ENCODE measurements at regions not wholly inside any gene's neighbourhood (a gene's known extent, or its start where the extent isn't known, plus 50 kb on each side); places are given as distances from the start of the nearest gene placed in this dataset.

GRCh38 chr7:35359423-35359822 is 105.5 kb upstream of the TBX20 start:
- DNase-seq (ENCODE audit: extremely low spot score): no peak
- TF ChIP-seq BHLHE40 (IDR thresholded peaks at IDR 0.05; ENCODE audit: borderline replicate concordance) (no peak), ELF4 (IDR thresholded peaks at IDR 0.05) (no peak), ZNF384 (IDR thresholded peaks at IDR 0.05) (no peak), ARNT (IDR thresholded peaks at IDR 0.05) (no peak), TARDBP (IDR thresholded peaks at IDR 0.05) (no peak), HDGF (IDR thresholded peaks at IDR 0.05; ENCODE audit: borderline replicate concordance) (no peak), SUZ12 (IDR thresholded peaks at IDR 0.05) (no peak), CTBP1 (IDR thresholded peaks at IDR 0.05; ENCODE audit: borderline replicate concordance) (no peak), FOXA1 (IDR thresholded peaks at IDR 0.05) (no peak), L3MBTL2 (conservative IDR thresholded peaks at IDR 0.05) (no peak), NFRKB (IDR thresholded peaks at IDR 0.05) (no peak), FOXK2 (IDR thresholded peaks at IDR 0.05) (no peak), LEF1 (IDR thresholded peaks at IDR 0.05; ENCODE audit: borderline replicate concordance) (no peak), SP1 (IDR thresholded peaks at IDR 0.05) (no peak), PKNOX1 (IDR thresholded peaks at IDR 0.05) (no peak), FOXM1 (IDR thresholded peaks at IDR 0.05; ENCODE audit: borderline replicate concordance) (no peak)
- ChIA-PET CTCF (no interaction called here), POLR2A (no interaction called here)

- POLR2A ChIA-PET: no interaction called here
- DNase-seq (ENCODE audit: extremely low spot score): no peak
- TF ChIP-seq HDGF (IDR thresholded peaks at IDR 0.05; ENCODE audit: borderline replicate concordance) (no peak), ZNF384 (IDR thresholded peaks at IDR 0.05) (no peak), BHLHE40 (IDR thresholded peaks at IDR 0.05; ENCODE audit: borderline replicate concordance) (no peak), NFRKB (IDR thresholded peaks at IDR 0.05) (no peak), FOXM1 (IDR thresholded peaks at IDR 0.05; ENCODE audit: borderline replicate concordance) (no peak), SP1 (IDR thresholded peaks at IDR 0.05) (no peak), CTBP1 (IDR thresholded peaks at IDR 0.05; ENCODE audit: borderline replicate concordance) (no peak), SUZ12 (IDR thresholded peaks at IDR 0.05) (no peak), ELF4 (IDR thresholded peaks at IDR 0.05) (no peak), ARNT (IDR thresholded peaks at IDR 0.05) (no peak), L3MBTL2 (conservative IDR thresholded peaks at IDR 0.05) (no peak), FOXA1 (IDR thresholded peaks at IDR 0.05) (no peak)
- CTCF ChIA-PET: no interaction called here
Observed at GRCh38 chr7:35356495-35356894, 102.6 kb upstream of the TBX20 start.

- ChIA-PET CTCF (no interaction called here), POLR2A (no interaction called here)
- TF ChIP-seq FOXK2 (IDR thresholded peaks at IDR 0.05) (no peak), ARNT (IDR thresholded peaks at IDR 0.05) (no peak), CTBP1 (IDR thresholded peaks at IDR 0.05; ENCODE audit: borderline replicate concordance) (no peak), FOXA1 (IDR thresholded peaks at IDR 0.05) (no peak), SP1 (IDR thresholded peaks at IDR 0.05) (no peak), NFRKB (IDR thresholded peaks at IDR 0.05) (no peak), BHLHE40 (IDR thresholded peaks at IDR 0.05; ENCODE audit: borderline replicate concordance) (no peak), TARDBP (IDR thresholded peaks at IDR 0.05) (no peak), LEF1 (IDR thresholded peaks at IDR 0.05; ENCODE audit: borderline replicate concordance) (no peak), PKNOX1 (IDR thresholded peaks at IDR 0.05) (no peak), L3MBTL2 (conservative IDR thresholded peaks at IDR 0.05) (no peak), SUZ12 (IDR thresholded peaks at IDR 0.05) (no peak)
- DNase-seq (ENCODE audit: extremely low spot score): no peak
Observed at GRCh38 chr7:35355911-35356310, 102.0 kb upstream of the TBX20 start.

- DNase-seq (ENCODE audit: extremely low spot score): no peak
- CTCF ChIA-PET: no interaction called here
- TF ChIP-seq FOXM1 (IDR thresholded peaks at IDR 0.05; ENCODE audit: borderline replicate concordance) (no peak), TARDBP (IDR thresholded peaks at IDR 0.05) (no peak), ARNT (IDR thresholded peaks at IDR 0.05) (no peak), ZNF384 (IDR thresholded peaks at IDR 0.05) (no peak), BHLHE40 (IDR thresholded peaks at IDR 0.05; ENCODE audit: borderline replicate concordance) (no peak), FOXA1 (IDR thresholded peaks at IDR 0.05) (no peak), CTBP1 (IDR thresholded peaks at IDR 0.05; ENCODE audit: borderline replicate concordance) (no peak), ELF4 (IDR thresholded peaks at IDR 0.05) (no peak), L3MBTL2 (conservative IDR thresholded peaks at IDR 0.05) (no peak), SP1 (IDR thresholded peaks at IDR 0.05) (no peak), LEF1 (IDR thresholded peaks at IDR 0.05; ENCODE audit: borderline replicate concordance) (no peak), SUZ12 (IDR thresholded peaks at IDR 0.05) (no peak), HDGF (IDR thresholded peaks at IDR 0.05; ENCODE audit: borderline replicate concordance) (no peak), FOXK2 (IDR thresholded peaks at IDR 0.05) (no peak), NFRKB (IDR thresholded peaks at IDR 0.05) (no peak)
- POLR2A ChIA-PET: no interaction called here
Observed at GRCh38 chr7:35355199-35355598, 101.3 kb upstream of the TBX20 start.

- TF ChIP-seq FOXK2 (IDR thresholded peaks at IDR 0.05) (no peak), L3MBTL2 (conservative IDR thresholded peaks at IDR 0.05) (no peak), FOXM1 (IDR thresholded peaks at IDR 0.05; ENCODE audit: borderline replicate concordance) (no peak), BHLHE40 (IDR thresholded peaks at IDR 0.05; ENCODE audit: borderline replicate concordance) (no peak), LEF1 (IDR thresholded peaks at IDR 0.05; ENCODE audit: borderline replicate concordance) (no peak), ZNF384 (IDR thresholded peaks at IDR 0.05) (no peak), PKNOX1 (IDR thresholded peaks at IDR 0.05) (no peak), FOXA1 (IDR thresholded peaks at IDR 0.05) (no peak), NFRKB (IDR thresholded peaks at IDR 0.05) (no peak), ARNT (IDR thresholded peaks at IDR 0.05) (no peak), TARDBP (IDR thresholded peaks at IDR 0.05) (no peak), SP1 (IDR thresholded peaks at IDR 0.05) (no peak), CTBP1 (IDR thresholded peaks at IDR 0.05; ENCODE audit: borderline replicate concordance) (no peak), SUZ12 (IDR thresholded peaks at IDR 0.05) (no peak), ELF4 (IDR thresholded peaks at IDR 0.05) (no peak), HDGF (IDR thresholded peaks at IDR 0.05; ENCODE audit: borderline replicate concordance) (no peak)
- DNase-seq (ENCODE audit: extremely low spot score): no peak
- POLR2A ChIA-PET: no interaction called here
- CTCF ChIA-PET: no interaction called here
Observed at GRCh38 chr7:35353481-35353880, 99.6 kb upstream of the TBX20 start.

- TF ChIP-seq NFRKB (IDR thresholded peaks at IDR 0.05) (no peak), FOXK2 (IDR thresholded peaks at IDR 0.05) (no peak), TARDBP (IDR thresholded peaks at IDR 0.05) (no peak), SP1 (IDR thresholded peaks at IDR 0.05) (no peak), FOXA1 (IDR thresholded peaks at IDR 0.05) (no peak), CTBP1 (IDR thresholded peaks at IDR 0.05; ENCODE audit: borderline replicate concordance) (no peak), FOXM1 (IDR thresholded peaks at IDR 0.05; ENCODE audit: borderline replicate concordance) (no peak), L3MBTL2 (conservative IDR thresholded peaks at IDR 0.05) (no peak), BHLHE40 (IDR thresholded peaks at IDR 0.05; ENCODE audit: borderline replicate concordance) (no peak), HDGF (IDR thresholded peaks at IDR 0.05; ENCODE audit: borderline replicate concordance) (no peak), SUZ12 (IDR thresholded peaks at IDR 0.05) (no peak), ARNT (IDR thresholded peaks at IDR 0.05) (no peak), ELF4 (IDR thresholded peaks at IDR 0.05) (no peak), LEF1 (IDR thresholded peaks at IDR 0.05; ENCODE audit: borderline replicate concordance) (no peak), ZNF384 (IDR thresholded peaks at IDR 0.05) (no peak)
Observed at GRCh38 chr7:35351466-35351865, 97.6 kb upstream of the TBX20 start.

More at GRCh38 chr7:35351466-35351865, 97.6 kb upstream of the TBX20 start:
- ChIA-PET POLR2A (no interaction called here), CTCF (no interaction called here)
- DNase-seq (ENCODE audit: extremely low spot score): no peak
